Limb (tissue), 2 donors: ENCODE measurements at regions not wholly inside any gene's neighbourhood (a gene's known extent, or its start where the extent isn't known, plus 50 kb on each side); places are given as distances from the start of the nearest gene placed in this dataset.

Experiments
- DNase-seq, 2 donors: peaks; one replicate each; pipeline ENCODE4 v3.0.0-alpha.2; 2016; ENCODE audit errors: extremely low spot score in 2 of 2

- no peak for DNase-seq
These were observed 267.3 kb downstream of the MAP2K4 start for GRCh38 chr17:12287953-12288352.

DNA sequence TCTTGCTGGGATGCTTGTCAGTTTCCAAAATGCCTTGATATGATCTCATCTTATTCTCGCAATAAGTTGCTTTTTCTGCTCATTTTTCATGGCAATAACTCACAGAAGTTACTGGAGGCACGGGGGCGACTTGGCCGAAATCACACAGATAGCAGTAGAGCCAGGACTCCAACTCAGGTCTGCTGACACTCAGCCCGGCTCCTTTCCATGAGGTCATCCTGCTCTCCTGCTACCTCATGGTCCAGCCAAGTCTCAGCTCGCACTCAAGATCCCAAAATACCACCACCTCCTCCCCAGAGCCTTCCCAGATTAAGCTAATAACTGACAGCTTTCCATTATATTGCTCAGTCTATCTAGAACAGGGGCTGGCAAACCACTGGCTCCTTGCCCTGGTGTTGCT is 269.5 kb downstream of the MAP2K4 start:
- no peak for DNase-seq

GRCh38 chr17:12296209-12296625 is 275.5 kb downstream of the MAP2K4 start:
- DNase-seq = peak in 1 of 2 donors; percentile 37

- DNase-seq = no peak
These were observed 280.9 kb downstream of the MAP2K4 start for GRCh38 chr17:12301551-12301950.

DNA sequence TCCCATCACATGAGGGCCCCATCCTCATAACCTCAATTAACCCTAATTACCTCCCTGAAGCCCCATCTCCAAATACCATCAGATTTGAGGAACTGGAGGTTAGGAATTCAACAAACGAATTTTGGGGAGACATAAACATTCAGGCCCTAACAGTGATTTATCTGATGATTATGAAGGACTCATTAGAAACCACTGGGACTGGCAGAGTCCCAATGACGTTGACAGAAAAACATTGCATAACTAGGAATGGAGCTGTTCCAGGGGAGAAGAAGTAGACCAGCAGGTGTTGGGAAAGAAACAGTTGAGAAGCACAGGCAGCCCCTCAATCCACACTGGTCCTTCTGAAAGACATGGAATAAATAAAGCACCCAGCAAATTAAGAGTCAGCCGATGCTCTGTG is 282.0 kb downstream of the MAP2K4 start:
- DNase-seq = no peak

- no peak for DNase-seq
These were observed 290.1 kb downstream of the MAP2K4 start for GRCh38 chr17:12310811-12311210.

GRCh38 chr17:12312692-12313091 is 292.0 kb downstream of the MAP2K4 start:
- DNase-seq = no peak

DNA sequence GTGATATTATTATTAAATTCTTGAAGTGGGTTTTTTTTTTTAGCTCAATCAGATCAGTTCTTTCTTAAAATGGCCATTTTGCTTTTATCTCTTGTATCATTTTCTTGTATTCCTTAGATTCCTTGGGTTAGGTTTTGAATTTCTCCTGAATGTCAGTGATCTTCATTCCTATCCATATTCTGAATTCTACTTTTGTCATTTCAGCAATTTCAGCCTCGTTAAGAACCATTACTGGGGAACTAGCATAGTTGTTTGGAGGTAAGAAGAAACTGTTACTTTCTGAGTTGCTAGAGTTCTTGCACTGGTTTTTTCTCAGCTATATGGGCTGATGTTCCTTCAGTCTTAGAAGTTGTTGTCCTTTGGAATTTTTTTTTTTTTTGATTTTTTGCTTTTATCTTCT is 293.1 kb downstream of the MAP2K4 start:
- DNase-seq = no peak

GRCh38 chr17:12316021-12316420 is 295.3 kb downstream of the MAP2K4 start:
- no peak for DNase-seq

DNA sequence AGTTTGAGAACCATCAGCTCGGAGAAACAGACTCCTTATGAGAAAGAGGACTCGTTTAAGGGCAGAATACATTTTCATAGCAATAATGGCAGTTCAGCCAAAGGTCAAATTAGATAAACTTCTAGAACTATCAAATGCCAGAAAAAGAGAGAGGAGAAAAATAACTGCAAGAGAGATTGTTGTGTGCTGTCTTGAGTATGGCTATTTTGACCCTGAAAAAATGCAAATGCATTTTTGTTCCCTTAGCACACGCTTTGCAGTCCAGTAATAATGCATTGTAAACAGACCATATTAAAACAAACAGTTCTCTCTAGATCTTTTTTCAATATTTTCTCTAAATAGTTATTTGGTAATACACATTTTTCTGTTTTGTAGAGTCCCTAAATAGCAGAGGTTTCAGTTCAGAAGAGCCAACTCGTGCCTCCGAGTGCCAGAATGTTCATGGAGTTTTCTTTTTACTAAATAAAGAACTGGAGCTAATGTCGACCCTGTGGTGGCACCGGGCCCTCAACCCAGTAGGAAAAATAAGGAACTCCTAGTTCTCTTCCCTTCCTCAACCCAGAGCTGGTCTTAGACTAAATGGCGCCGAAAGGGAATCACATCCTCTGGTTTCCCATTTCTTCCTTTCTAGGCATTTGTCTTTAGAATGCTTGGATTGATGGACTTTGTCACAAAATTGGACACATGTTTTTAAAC is 298.0 kb downstream of the MAP2K4 start:
- no peak for DNase-seq

- no peak for DNase-seq
These were observed 299.6 kb downstream of the MAP2K4 start for GRCh38 chr17:12320286-12320685.

DNA sequence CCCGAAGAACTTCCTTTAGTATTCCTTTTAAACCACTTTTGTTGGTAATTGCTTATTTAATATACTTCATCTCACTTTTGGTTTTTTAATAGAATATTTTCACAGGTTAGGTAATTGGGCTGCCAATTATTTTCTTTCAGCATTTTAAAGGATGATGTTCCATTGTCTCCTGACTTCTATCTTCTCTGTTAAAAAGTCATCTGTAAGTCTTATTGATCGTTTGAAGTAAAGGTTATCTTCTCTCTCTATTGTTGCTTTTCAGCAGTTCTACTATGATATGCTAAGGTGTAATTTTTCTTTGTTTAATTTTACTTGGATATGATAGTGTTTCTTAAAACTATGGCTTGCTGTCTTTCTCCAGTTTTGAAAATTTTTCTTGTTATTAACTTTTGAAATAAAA is 307.5 kb downstream of the MAP2K4 start:
- DNase-seq = no peak

DNA sequence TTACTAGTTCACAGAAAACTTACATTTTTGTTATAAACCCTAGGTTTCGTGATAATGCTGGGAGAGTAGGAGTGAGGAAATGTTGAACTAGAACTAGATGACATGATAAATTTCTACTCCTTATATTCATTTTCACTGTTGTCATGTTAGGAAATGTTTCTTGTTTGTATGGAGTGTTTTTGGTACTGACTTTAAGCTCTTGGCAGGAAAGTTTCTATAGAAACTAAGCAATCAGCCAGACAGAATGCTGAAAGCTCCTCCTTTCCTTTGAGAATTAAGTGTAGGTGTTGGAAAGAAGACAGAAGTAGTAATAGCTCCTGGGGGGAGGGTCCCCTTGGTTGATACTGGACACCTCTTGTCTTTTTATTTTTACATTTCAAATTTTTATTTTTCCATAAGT is 309.8 kb downstream of the MAP2K4 start:
- DNase-seq = no peak

DNA sequence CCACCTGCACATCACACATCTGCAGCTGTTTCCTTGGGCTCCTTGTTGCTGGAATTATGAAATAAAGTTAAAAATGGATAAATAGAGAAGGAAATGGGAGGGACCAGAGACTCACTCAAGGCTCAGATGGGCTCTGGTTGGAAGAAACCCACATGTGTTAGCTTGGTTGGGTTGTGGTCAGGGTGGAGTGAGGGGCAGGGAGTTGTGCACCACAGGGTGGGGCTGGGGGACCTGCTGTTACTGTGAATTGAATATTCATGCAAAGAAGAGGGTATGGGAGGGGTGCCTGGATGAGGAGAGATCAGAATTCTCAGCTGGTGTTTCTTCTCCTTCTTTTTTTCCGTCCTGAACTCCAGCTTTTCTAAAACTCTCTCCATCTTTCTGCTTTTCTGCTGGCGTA is 320.7 kb downstream of the MAP2K4 start:
- DNase-seq = no peak

DNA sequence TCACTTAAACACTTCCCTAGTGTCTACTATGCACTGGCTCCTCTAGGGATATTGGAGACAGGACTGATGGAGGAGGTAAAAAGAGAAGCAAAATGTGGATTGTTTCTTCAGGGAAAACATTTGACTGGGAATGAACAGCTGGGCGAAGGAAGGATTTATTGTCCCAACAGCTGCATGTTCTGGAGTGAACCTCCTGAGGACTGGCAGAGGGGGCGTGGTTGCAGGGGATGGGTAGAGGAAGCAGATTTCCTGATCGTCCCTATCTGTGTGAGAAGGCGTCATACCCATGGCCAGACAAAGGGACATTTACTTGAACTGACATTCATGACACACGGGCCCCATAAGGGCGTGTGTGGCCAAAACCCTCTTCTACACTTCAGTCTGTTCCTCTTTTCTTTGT is 321.5 kb downstream of the MAP2K4 start:
- DNase-seq = no peak

- no peak for DNase-seq
These were observed 322.1 kb downstream of the MAP2K4 start for GRCh38 chr17:12342609-12343435.

DNA sequence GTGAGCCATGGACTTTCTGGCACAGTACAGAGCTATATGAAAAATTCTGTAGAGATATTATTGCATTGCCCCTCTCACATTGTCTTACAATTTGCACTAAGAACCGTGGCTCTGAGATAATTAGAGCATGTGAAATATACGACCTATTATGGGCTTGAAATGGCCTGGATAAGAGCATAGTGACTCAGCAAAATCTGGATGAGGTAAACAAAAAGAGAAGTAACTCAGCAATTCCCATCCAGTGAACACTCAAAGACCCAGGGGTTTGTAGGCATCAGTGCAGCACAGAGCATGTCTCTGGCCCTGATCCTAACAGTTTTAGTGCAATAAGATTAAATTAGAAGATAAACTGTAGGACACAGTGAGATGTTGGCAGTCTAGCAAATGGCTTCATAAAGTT is 317.2 kb upstream of the MYOCD start:
- no peak for DNase-seq

- no peak for DNase-seq
These were observed 316.4 kb upstream of the MYOCD start for GRCh38 chr17:12349297-12349696.

- DNase-seq = no peak
These were observed 313.6 kb upstream of the MYOCD start for GRCh38 chr17:12352127-12352526.

DNA sequence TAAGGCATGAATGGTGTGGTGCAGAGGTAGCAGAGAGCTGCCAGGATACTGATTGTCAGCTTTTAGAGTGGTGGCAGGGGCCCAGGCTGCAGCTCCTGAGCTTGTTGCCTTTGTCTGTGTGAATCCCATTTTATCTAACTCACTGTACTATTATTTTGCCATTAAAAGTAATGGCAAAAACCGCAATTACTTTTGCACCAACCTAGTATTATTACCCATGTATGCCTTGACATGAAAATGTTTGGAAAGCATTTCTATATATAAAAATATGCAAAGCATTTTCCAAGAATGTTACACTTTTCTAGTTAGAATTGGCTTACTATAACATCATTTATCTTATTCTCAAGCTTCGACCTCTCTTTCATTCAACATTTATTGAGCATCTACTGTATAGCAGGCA is 308.1 kb upstream of the MYOCD start:
- no peak for DNase-seq

- no peak for DNase-seq
These were observed 307.2 kb upstream of the MYOCD start for GRCh38 chr17:12358477-12358876.

DNA sequence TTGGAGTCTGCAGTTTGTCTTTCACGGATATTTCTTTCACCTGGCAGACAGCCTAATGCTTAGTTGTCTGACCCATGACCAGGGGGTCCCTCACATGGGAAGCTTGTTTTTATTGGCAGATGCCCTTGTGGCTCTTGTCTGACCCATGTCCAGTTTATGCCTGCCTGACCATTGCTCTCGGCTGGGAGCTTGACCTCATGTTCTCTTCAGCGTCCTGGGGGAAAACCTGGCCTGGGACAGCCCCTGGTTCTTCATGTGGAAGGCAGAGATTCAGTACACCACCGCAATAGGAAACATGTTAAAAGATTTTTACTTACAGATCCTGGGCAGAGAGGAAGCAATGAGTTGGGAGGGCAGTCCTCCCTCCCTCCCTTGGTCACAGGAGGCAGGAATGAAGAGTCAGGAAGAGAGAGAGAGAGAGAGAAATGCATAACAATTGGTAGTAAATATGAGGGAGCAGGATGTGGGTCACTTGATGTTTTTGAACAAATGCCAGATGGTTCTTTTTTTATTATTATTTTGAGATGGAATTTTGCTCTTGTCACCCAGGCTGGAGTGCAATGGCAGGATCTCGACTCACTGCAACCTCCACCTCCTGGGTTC is 302.7 kb upstream of the MYOCD start:
- no peak for DNase-seq

- no peak for DNase-seq
These were observed 299.9 kb upstream of the MYOCD start for GRCh38 chr17:12365805-12366204.
